ENCODE measurements at regions not wholly inside any gene's neighbourhood (a gene's known extent, or its start where the extent isn't known, plus 50 kb on each side); places are given as distances from the start of the nearest gene placed in this dataset.

DNA sequence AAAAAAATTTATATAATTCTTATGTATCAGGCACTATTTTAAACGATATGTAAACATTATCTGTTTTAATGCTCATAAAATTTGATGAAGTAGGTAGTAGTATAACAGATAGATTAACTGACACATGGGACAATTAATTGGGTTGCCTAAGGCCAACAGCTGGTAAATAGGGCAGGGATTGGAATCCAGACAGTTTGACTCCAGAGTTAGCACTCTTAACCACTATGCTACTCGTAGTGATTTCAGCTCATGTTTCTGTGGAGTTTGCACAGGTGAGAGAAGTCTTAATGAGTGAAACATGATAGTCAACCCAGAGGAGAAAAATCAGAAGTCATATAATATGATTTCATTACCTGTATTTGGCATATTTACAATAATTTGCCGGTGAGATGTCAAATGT lies 126.0 kb upstream of the WDFY3 start:
- H3K18ac ChIP-seq (ENCODE audit: low read depth in 1 of 2, low read length in 2 of 2), result no peak overlapping the region
- no peak overlapping the region for H2BK15ac ChIP-seq (ENCODE audit: low read depth, poor library complexity, severe bottlenecking)
- H2AK5ac ChIP-seq (ENCODE audit: low read length, severe bottlenecking), result no peak overlapping the region
- H3K27ac ChIP-seq (ENCODE audit: low read length, poor library complexity, severe bottlenecking), result no peak overlapping the region
- H2AFZ ChIP-seq (ENCODE audit: low read depth, low read length), result no peak overlapping the region
- H3K14ac ChIP-seq (ENCODE audit: low read length in 2 of 2), result no peak overlapping the region
- H3K4me2 ChIP-seq (ENCODE audit: low read length, poor library complexity, severe bottlenecking), result no peak overlapping the region
- H3K27me3 ChIP-seq (ENCODE audit: control insufficient read depth in 1 of 2, insufficient read depth in 1 of 2, low read length in 2 of 2), result no peaks in the 10 kb centered on the region
- peaks cover 8% of the 10 kb centered on the region for H3K9me3 ChIP-seq (ENCODE audit: control insufficient read depth, low read length)
- H2BK5ac ChIP-seq (ENCODE audit: low read depth, low read length, poor library complexity, severe bottlenecking), result no peak overlapping the region
- no peaks in the 10 kb centered on the region for H3K4me1 ChIP-seq (ENCODE audit: control insufficient read depth, insufficient read depth, low read depth, low read length)
- H3K4ac ChIP-seq (ENCODE audit: low read depth in 1 of 2, low read length in 2 of 2), result no peak overlapping the region
- no peak overlapping the region for H2BK12ac ChIP-seq (ENCODE audit: low read length in 2 of 2)
- no peaks in the 10 kb centered on the region for H3K36me3 ChIP-seq (ENCODE audit: control insufficient read depth in 1 of 2, insufficient read depth in 2 of 2, low read depth in 1 of 2, low read length in 2 of 2)
- no peak overlapping the region for H4K91ac ChIP-seq (ENCODE audit: low read length)
- no peak overlapping the region for H3K9ac ChIP-seq (ENCODE audit: low read length)
- no CpG with 5 or more reads among the region's 3 CpGs for WGBS
- no peak overlapping the region for H3K23ac ChIP-seq (ENCODE audit: low read length in 2 of 2)
- no peaks in the 10 kb centered on the region for H3K79me1 ChIP-seq (replicated peaks; ENCODE audit: low read length, poor library complexity, severe bottlenecking)
- H3K4me3 ChIP-seq (ENCODE audit: insufficient read depth in 1 of 2, low read depth in 1 of 2, low read length in 2 of 2), result no peak overlapping the region
- DNase-seq, result no peak
- H2BK120ac ChIP-seq (ENCODE audit: low read depth, low read length), result no peak overlapping the region
- H4K8ac ChIP-seq (ENCODE audit: low read length), result no peak overlapping the region

DNA sequence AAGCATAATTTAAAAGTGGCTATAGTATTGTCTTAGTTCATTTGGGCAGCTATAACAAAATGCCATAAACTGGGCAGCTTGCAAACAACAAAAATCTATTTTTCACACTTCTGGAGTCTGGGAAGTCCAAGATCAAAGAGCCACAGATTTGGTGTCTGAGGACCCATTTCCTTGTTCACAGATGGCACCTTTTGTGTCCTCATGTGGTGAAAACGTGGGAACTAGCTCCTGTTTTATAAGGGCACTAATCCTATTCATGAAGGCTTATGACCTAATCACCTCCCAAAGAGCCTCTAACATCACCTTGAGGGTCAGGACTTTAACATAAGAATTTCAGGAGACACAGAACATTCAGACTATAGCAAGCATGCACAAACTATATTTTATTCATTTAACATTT lies 126.5 kb upstream of the WDFY3 start:
- Histone ChIP-seq H2AFZ (ENCODE audit: low read depth, low read length) (no peak overlapping the region), H3K4me2 (ENCODE audit: low read length, poor library complexity, severe bottlenecking) (no peak overlapping the region)

DNA sequence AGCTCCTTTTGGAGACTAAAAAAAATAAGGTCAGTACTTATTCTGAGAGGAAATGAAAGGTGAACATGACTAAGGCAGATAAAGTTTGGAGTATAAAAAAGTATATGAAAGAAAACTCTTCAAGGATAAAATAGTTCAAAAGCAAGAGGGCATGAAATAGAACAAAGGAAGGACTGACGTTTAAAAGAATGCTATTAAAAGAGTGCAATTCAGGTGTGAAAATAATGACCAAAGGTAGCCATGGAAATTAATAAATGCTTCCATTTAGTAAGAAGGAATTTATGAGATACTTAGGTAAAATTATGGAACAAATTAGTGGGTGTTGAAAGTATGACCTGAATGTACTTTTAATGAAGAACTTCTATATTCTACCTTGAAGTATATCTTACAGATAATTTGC lies 128.2 kb upstream of the WDFY3 start:
- Histone ChIP-seq H4K91ac (ENCODE audit: low read length) (no peak overlapping the region), H3K79me1 (replicated peaks; ENCODE audit: low read length, poor library complexity, severe bottlenecking) (no peaks in the 10 kb centered on the region), H3K4me2 (ENCODE audit: low read length, poor library complexity, severe bottlenecking) (no peak overlapping the region), H2BK120ac (ENCODE audit: low read depth, low read length) (no peak overlapping the region), H2AFZ (ENCODE audit: low read depth, low read length) (no peak overlapping the region), H2BK12ac (ENCODE audit: low read length in 2 of 2) (no peak overlapping the region), H3K4me3 (ENCODE audit: insufficient read depth in 1 of 2, low read depth in 1 of 2, low read length in 2 of 2) (no peak overlapping the region), H4K8ac (ENCODE audit: low read length) (no peak overlapping the region), H3K9me3 (ENCODE audit: control insufficient read depth, low read length) (peaks cover 9% of the 10 kb centered on the region), H3K4ac (ENCODE audit: low read depth in 1 of 2, low read length in 2 of 2) (no peak overlapping the region), H2BK15ac (ENCODE audit: low read depth, poor library complexity, severe bottlenecking) (no peak overlapping the region), H2BK5ac (ENCODE audit: low read depth, low read length, poor library complexity, severe bottlenecking) (no peak overlapping the region), H3K18ac (ENCODE audit: low read depth in 1 of 2, low read length in 2 of 2) (no peak overlapping the region), H3K27me3 (ENCODE audit: control insufficient read depth in 1 of 2, insufficient read depth in 1 of 2, low read length in 2 of 2) (no peaks in the 10 kb centered on the region), H2AK5ac (ENCODE audit: low read length, severe bottlenecking) (no peak overlapping the region), H3K27ac (ENCODE audit: low read length, poor library complexity, severe bottlenecking) (no peak overlapping the region), H3K14ac (ENCODE audit: low read length in 2 of 2) (no peak overlapping the region), H3K23ac (ENCODE audit: low read length in 2 of 2) (no peak overlapping the region), H3K4me1 (ENCODE audit: control insufficient read depth, insufficient read depth, low read depth, low read length) (no peaks in the 10 kb centered on the region), H3K9ac (ENCODE audit: low read length) (no peak overlapping the region), H3K36me3 (ENCODE audit: control insufficient read depth in 1 of 2, insufficient read depth in 2 of 2, low read depth in 1 of 2, low read length in 2 of 2) (no peaks in the 10 kb centered on the region)
- DNase-seq, result no peak
- 78% methylated on average over 1 of the region's 1 CpG for WGBS

More for the DNA sequence above, 126.5 kb upstream of the WDFY3 start:
- DNase-seq, result no peak
- no peak overlapping the region for H2BK120ac ChIP-seq (ENCODE audit: low read depth, low read length)
- no peak overlapping the region for H4K8ac ChIP-seq (ENCODE audit: low read length)
- H3K14ac ChIP-seq (ENCODE audit: low read length in 2 of 2), result no peak overlapping the region
- no peaks in the 10 kb centered on the region for H3K36me3 ChIP-seq (ENCODE audit: control insufficient read depth in 1 of 2, insufficient read depth in 2 of 2, low read depth in 1 of 2, low read length in 2 of 2)
- H3K23ac ChIP-seq (ENCODE audit: low read length in 2 of 2), result no peak overlapping the region
- H3K4me3 ChIP-seq (ENCODE audit: insufficient read depth in 1 of 2, low read depth in 1 of 2, low read length in 2 of 2), result no peak overlapping the region
- no peak overlapping the region for H3K4ac ChIP-seq (ENCODE audit: low read depth in 1 of 2, low read length in 2 of 2)
- 63% methylated on average over 1 of the region's 1 CpG for WGBS
- no peak overlapping the region for H2BK5ac ChIP-seq (ENCODE audit: low read depth, low read length, poor library complexity, severe bottlenecking)
- H3K79me1 ChIP-seq (replicated peaks; ENCODE audit: low read length, poor library complexity, severe bottlenecking), result no peaks in the 10 kb centered on the region
- H2AK5ac ChIP-seq (ENCODE audit: low read length, severe bottlenecking), result no peak overlapping the region
- H2BK12ac ChIP-seq (ENCODE audit: low read length in 2 of 2), result no peak overlapping the region
- no peak overlapping the region for H3K9ac ChIP-seq (ENCODE audit: low read length)
- no peaks in the 10 kb centered on the region for H3K4me1 ChIP-seq (ENCODE audit: control insufficient read depth, insufficient read depth, low read depth, low read length)
- no peak overlapping the region for H3K18ac ChIP-seq (ENCODE audit: low read depth in 1 of 2, low read length in 2 of 2)
- H4K91ac ChIP-seq (ENCODE audit: low read length), result no peak overlapping the region
- H2BK15ac ChIP-seq (ENCODE audit: low read depth, poor library complexity, severe bottlenecking), result no peak overlapping the region
- no peaks in the 10 kb centered on the region for H3K27me3 ChIP-seq (ENCODE audit: control insufficient read depth in 1 of 2, insufficient read depth in 1 of 2, low read length in 2 of 2)
- no peak overlapping the region for H3K27ac ChIP-seq (ENCODE audit: low read length, poor library complexity, severe bottlenecking)
- peaks cover 9% of the 10 kb centered on the region for H3K9me3 ChIP-seq (ENCODE audit: control insufficient read depth, low read length)

DNA sequence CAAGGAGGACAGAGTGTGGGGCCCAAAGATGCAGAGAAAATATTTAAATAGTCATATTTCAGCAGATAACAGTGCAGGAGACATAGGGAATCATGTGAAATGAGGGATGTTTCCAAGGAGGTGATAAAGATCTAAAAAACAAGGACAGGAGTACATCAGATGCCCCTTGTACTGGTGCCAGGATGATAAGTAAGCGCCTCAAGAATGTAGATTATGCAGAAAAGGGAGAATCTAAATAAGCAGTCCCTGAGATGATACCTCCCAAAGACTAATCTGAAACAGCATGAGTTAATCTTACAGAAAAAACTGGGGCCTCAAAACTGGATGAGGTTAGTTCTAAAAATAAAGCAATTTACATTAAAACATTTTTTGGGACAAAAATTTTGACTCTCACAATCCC lies 136.1 kb upstream of the WDFY3 start:
- Histone ChIP-seq H2AFZ (ENCODE audit: low read depth, low read length) (no peak overlapping the region), H3K4me3 (ENCODE audit: insufficient read depth in 1 of 2, low read depth in 1 of 2, low read length in 2 of 2) (no peak overlapping the region), H3K18ac (ENCODE audit: low read depth in 1 of 2, low read length in 2 of 2) (no peak overlapping the region), H2BK15ac (ENCODE audit: low read depth, poor library complexity, severe bottlenecking) (no peak overlapping the region), H3K23ac (ENCODE audit: low read length in 2 of 2) (no peak overlapping the region), H3K27me3 (ENCODE audit: control insufficient read depth in 1 of 2, insufficient read depth in 1 of 2, low read length in 2 of 2) (no peaks in the 10 kb centered on the region), H3K14ac (ENCODE audit: low read length in 2 of 2) (no peak overlapping the region), H3K4ac (ENCODE audit: low read depth in 1 of 2, low read length in 2 of 2) (no peak overlapping the region), H3K27ac (ENCODE audit: low read length, poor library complexity, severe bottlenecking) (no peak overlapping the region), H3K79me1 (replicated peaks; ENCODE audit: low read length, poor library complexity, severe bottlenecking) (no peaks in the 10 kb centered on the region), H2BK5ac (ENCODE audit: low read depth, low read length, poor library complexity, severe bottlenecking) (no peak overlapping the region), H3K4me2 (ENCODE audit: low read length, poor library complexity, severe bottlenecking) (no peak overlapping the region), H4K91ac (ENCODE audit: low read length) (no peak overlapping the region), H4K8ac (ENCODE audit: low read length) (no peak overlapping the region), H3K9ac (ENCODE audit: low read length) (no peak overlapping the region), H2BK120ac (ENCODE audit: low read depth, low read length) (no peak overlapping the region), H3K4me1 (ENCODE audit: control insufficient read depth, insufficient read depth, low read depth, low read length) (no peaks in the 10 kb centered on the region), H2AK5ac (ENCODE audit: low read length, severe bottlenecking) (no peak overlapping the region), H3K36me3 (ENCODE audit: control insufficient read depth in 1 of 2, insufficient read depth in 2 of 2, low read depth in 1 of 2, low read length in 2 of 2) (no peaks in the 10 kb centered on the region), H2BK12ac (ENCODE audit: low read length in 2 of 2) (no peak overlapping the region), H3K9me3 (ENCODE audit: control insufficient read depth, low read length) (peaks cover under 1% of the 10 kb centered on the region)
- WGBS, result 38% methylated on average over 1 of the region's 1 CpG
- peak; percentile 17 for DNase-seq

Measured in mesenchymal stem cell (in vitro differentiated cells and primary cell).